Activated CD4-positive, alpha-beta T cell treated with anti-CD3 and anti-CD28 coated beads, Interleukin-2, Interleukin-4, amounts not matched to agents 100 ng/mL and 50 ng/mL, durations not matched to agents 16 hours and 8 hours (primary cell): ENCODE measurements at regions not wholly inside any gene's neighbourhood (a gene's known extent, or its start where the extent isn't known, plus 50 kb on each side); places are given as distances from the start of the nearest gene placed in this dataset.
"Not testable (repeated sequence)": the region's sequence is repeated elsewhere in the genome, so short reads cannot be mapped to it uniquely, and the experiment has no call there.

Experiments
- DNase-seq: peaks from one replicate; pipeline ENCODE4 v3.0.0-alpha.2; 2020; ENCODE audit warnings: low spot score

DNA sequence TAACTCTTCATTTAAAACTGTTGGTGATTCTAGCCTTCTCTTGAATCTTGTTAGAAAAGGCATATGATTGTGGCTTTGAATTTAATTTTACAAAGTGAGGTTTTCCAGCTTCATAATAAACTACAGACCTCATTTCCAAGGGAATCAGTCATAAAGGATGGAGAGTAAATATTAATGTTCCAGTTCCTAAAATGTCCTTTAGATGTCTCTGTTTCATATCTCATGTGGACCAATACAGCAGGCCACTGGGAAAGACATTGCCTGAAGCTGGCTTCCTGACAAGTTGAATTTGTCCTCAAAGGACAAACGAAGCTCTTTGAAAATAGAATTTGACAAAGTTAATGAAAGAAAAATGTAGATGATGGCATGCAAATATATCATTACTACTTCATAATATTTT is 125.4 kb downstream of the ZNF330 start:
- no peak for DNase-seq

DNA sequence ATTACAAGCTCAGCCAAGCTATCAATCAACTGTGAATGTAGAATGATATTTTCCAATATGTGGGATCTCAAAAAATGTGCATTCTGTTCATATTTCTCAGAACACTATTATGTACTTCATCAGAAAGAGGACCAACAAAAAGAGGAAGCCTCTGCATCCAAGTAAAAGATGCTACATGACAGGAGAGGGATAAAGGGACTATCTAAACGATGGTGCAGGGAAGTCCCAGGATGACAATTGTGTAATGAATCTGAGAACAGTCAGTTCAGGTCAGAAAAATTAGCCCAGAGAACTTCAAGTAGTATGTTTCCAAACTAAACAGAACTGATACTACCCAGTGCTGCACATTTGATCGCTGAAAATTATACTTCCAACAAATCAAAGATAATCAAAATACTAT is 127.0 kb downstream of the ZNF330 start:
- DNase-seq = no peak

- no peak for DNase-seq
Measured at GRCh38 chr4:141348125-141348524, 127.4 kb downstream of the ZNF330 start.

DNA sequence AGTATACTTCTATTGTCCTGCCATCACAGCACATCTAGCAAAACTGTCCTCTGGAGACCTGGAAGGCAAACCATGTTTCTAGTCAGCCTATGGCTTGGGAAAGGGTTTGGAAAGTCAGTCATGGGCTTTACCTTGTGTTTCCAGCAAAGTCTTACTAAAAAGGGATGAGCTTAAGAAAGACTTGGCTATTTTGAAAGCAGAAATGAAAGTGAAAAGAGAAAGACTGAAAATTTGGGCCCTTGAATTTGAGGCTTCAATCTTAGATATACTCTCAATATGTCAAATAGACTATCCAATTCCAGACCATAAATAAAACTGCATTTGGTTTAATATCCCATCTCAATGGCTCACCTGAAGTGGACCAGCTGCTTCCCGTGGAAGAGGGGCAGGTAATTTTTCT is 127.9 kb downstream of the ZNF330 start:
- DNase-seq = no peak

DNA sequence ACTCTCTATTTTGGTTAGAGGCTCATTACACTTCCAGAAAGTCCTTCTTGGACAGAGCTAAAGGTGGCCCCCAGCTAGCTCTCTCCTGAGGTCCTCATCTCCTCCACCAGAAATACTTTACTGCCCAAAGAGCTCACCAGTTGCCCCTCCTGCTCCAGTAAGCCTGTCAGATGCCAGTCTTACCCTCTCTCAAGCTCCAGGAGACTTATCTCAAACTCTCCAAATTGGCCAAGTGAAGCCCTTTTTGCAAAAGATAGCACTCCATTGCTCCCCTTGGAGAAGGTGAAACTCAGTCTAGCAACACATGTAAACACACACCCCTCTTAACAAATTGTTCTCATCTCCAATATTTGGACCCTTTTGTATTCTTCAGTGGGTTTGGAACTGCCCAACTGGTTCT is 128.5 kb downstream of the ZNF330 start:
- no peak for DNase-seq

- no peak for DNase-seq
Measured at GRCh38 chr4:141350122-141350905, 129.6 kb downstream of the ZNF330 start.

GRCh38 chr4:141352331-141352730 is 131.6 kb downstream of the ZNF330 start:
- no peak for DNase-seq

GRCh38 chr4:141352909-141353525 is 132.3 kb downstream of the ZNF330 start:
- DNase-seq = no peak

DNA sequence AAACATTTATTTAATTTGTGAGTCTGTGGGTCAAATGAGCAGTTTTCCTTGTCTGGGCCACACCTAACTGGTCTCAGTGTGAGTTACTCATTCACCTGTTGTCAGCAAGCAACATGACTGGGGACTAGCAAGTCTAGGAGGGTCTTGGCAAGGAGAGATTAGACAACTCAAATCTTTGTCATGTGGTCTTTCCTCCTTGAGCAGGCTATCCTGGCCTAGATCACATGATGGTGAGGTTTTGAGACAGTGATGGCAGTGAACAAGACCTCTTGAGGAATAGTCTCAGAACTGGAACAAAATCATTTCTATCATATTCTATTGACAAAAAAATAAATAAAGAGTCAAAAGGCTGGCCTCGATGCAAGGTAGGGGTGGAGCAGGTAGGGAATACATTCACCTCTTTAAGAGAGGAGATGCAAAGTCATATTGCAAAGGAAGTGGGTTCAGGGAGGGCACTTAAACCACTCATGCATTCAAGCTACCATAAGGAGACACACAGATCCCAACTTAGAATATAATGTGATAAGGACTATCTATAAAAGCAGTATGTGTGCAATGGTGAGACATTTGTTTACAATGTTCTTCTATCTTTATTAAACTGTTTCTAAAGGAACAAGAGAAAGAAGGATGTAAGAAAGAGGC is 135.7 kb downstream of the ZNF330 start:
- no peak for DNase-seq

GRCh38 chr4:141356963-141357335 is 136.3 kb downstream of the ZNF330 start:
- no peak for DNase-seq

DNA sequence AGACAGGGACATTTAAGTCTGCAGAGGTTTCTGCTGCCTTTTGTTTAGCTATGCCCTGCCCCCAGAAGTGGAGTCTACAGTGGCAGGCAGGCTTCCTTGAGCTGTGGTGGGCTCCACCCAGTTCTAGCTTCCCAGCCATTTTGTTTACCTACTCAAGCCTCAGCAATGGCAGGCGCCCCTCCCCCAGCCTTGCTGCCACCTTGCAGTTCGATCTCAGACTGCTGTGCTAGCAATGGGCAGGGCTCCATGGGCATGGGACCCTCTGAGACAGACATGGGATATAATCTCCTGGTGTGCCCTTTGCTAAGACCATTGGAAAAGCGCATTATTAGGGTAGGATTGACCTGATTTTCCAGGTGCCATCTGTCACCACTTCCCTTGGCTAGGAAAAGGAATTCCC is 147.5 kb downstream of the ZNF330 start:
- not testable (repeated sequence) for DNase-seq

DNA sequence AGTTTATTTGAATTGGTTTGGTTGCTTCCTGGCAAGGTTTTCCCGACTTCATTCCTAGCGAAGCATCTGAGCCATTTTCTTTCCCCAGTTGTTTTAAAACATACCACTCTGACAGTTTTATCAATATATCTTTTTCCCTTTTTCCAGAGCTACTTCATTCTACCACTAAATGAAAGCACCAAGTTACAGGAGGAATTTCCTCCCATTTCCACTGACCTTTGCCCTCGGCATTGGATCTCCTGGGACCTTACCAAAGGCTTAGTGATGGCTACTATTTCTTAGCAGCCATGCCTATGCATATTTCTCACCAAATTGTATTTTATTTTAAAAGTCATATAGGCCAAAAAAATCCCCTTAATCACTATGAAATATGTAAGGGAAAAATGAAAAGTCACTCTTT is 150.5 kb downstream of the ZNF330 start:
- no peak for DNase-seq

DNA sequence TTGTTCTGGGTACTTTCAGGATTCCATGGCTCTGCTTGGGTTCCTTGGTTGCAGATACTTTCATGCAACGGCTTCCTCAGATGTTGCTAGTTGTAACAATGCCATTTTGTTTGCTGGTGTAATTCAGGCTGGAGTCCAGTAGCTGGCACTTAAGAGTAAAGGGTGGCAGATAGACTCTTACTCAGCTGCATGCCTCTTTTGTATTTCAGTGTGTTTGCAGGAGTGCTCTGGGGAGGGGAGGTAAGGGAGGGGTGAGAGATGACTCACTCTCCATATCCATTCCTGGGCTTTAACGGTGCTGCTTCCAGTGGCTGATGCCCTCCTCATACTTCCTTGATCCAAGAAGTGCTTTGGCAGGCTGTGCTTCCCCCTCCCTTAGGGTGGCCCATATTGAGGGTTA is 155.2 kb downstream of the ZNF330 start:
- no peak for DNase-seq

DNA sequence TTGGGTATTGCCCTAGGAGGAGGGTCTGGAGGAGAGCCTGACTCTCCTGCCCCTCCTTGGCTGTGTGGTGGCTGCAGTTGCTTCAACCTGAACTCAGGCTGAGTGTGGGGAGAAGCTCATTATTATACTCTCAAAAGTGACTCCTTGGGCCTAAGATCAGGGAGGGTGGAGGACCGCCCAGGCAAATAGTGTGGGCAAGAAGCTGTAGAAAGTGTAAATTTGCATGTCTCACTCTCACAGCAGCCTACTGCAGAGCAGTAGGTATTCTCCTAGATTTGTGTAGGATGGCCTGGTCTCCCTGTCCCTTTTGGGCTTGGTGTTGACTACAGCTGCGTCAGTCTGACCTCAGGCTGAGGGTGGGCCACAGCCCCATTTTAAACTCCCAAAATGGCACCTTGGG is 156.1 kb downstream of the ZNF330 start:
- DNase-seq = no peak

DNA sequence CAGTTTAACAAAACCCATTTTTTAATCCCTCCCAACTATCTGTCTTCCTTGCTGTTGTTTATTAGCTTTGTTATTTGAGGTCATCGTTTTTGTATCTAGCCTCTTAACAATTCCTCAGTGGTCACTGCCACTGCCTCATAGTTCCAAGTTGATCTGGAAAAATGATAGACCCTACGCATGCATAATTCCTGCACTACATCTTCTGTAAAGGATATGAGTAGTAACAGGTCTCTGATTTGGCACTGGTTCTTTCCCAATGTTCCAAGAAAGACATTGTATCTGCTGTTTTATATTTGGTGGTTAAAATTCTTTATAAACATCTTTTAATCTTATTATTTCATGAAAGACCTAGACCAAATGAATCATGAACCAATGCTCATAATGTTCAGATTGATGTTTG is 166.6 kb downstream of the ZNF330 start:
- DNase-seq = no peak

- DNase-seq = no peak
Measured at GRCh38 chr4:141388481-141388880, 167.8 kb downstream of the ZNF330 start.

GRCh38 chr4:141389649-141390048 is 169.0 kb downstream of the ZNF330 start:
- DNase-seq = no peak

DNA sequence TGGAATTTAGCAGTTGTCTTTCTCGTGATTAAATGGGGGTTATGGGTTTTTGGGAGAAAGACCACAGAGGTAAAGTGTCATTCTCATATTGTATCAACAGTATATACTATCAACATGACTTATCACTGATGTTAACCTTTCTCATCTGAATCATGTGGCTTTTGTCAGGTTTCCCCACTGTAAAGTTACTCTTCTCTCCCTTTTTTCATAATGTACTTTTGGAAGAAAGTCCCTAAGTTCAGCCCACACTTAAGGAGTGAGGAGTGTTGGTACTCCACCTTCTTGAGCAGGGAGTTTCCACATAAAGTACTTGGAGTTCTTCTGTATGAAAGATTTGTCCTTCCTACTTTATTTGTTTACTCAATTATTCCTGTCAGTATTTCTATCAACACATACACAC is 169.9 kb downstream of the ZNF330 start:
- no peak for DNase-seq

GRCh38 chr4:141391293-141391692 is 170.6 kb downstream of the ZNF330 start:
- no peak for DNase-seq

- no peak for DNase-seq
Measured at GRCh38 chr4:141391771-141392170, 171.1 kb downstream of the ZNF330 start.

GRCh38 chr4:141395246-141395830 is 174.6 kb downstream of the ZNF330 start:
- no peak for DNase-seq

DNA sequence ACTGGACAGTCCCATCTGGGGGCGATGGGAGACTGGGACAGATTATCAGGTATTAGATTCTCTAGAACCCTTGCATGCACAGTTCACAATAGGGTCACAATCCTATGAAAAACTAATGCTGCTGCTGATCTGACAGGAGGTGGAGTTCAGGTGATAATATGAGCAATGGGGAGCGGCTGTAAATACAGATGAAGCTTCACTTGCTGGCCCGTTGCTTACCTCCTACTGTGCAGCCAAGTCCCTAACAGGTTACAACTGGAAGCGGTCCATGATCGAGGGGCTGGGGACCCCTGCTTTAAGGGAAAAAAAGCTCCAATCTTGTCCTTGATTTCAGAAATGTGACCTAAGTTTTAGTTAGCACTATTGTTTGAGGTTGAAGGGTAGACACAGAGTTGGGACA is 175.2 kb downstream of the ZNF330 start:
- DNase-seq = no peak

- no peak for DNase-seq
Measured at GRCh38 chr4:141402712-141403111, 182.0 kb downstream of the ZNF330 start.
